HG03354 (cell line): ENCODE measurements at regions not wholly inside any gene's neighbourhood (a gene's known extent, or its start where the extent isn't known, plus 50 kb on each side); places are given as distances from the start of the nearest gene placed in this dataset.

Experiments used
- ATAC-seq: cut with Tn5 transposase; IDR thresholded peaks from one replicate; pipeline ENCODE4 v1.9.1; 2021; ENCODE audit warnings: mild to moderate bottlenecking; ENCODE audit not compliant: unreplicated experiment, poor library complexity, severe bottlenecking

- no peak for ATAC-seq
These were observed 86.9 kb downstream of the FGF9 start for GRCh38 chr13:21757763-21758162.

GRCh38 chr13:21758441-21758840 lies 87.6 kb downstream of the FGF9 start:
- ATAC-seq, result no peak

GRCh38 chr13:21759463-21759862 lies 88.6 kb downstream of the FGF9 start:
- no peak for ATAC-seq

GRCh38 chr13:21759911-21760310 lies 89.0 kb downstream of the FGF9 start:
- ATAC-seq, result no peak

- ATAC-seq, result no peak
These were observed 90.9 kb downstream of the FGF9 start for GRCh38 chr13:21761770-21762169.

- ATAC-seq, result no peak
These were observed 91.6 kb downstream of the FGF9 start for GRCh38 chr13:21762512-21762911.

GRCh38 chr13:21767032-21767431 lies 96.2 kb downstream of the FGF9 start:
- ATAC-seq, result no peak

- ATAC-seq, result no peak
These were observed 100.2 kb downstream of the FGF9 start for GRCh38 chr13:21771075-21771474.

- no peak for ATAC-seq
These were observed 106.3 kb downstream of the FGF9 start for GRCh38 chr13:21777166-21777565.

GRCh38 chr13:21777813-21778212 lies 106.9 kb downstream of the FGF9 start:
- no peak for ATAC-seq

- ATAC-seq, result no peak
These were observed 111.9 kb downstream of the FGF9 start for GRCh38 chr13:21782736-21783135.

- no peak for ATAC-seq
These were observed 115.1 kb downstream of the FGF9 start for GRCh38 chr13:21785990-21786389.

GRCh38 chr13:21796066-21796465 lies 125.2 kb downstream of the FGF9 start:
- no peak for ATAC-seq

GRCh38 chr13:21796775-21797514 lies 126.1 kb downstream of the FGF9 start:
- no peak for ATAC-seq

- no peak for ATAC-seq
These were observed 126.9 kb downstream of the FGF9 start for GRCh38 chr13:21797736-21798135.

GRCh38 chr13:21798181-21798580 lies 127.3 kb downstream of the FGF9 start:
- ATAC-seq, result no peak

GRCh38 chr13:21799671-21800070 lies 128.8 kb downstream of the FGF9 start:
- ATAC-seq, result no peak

- no peak for ATAC-seq
These were observed 130.2 kb downstream of the FGF9 start for GRCh38 chr13:21800837-21801616.

- no peak for ATAC-seq
These were observed 134.9 kb downstream of the FGF9 start for GRCh38 chr13:21805733-21806132.

- ATAC-seq, result no peak
These were observed 141.3 kb downstream of the FGF9 start for GRCh38 chr13:21812192-21812626.

GRCh38 chr13:21813110-21813509 lies 142.2 kb downstream of the FGF9 start:
- ATAC-seq, result no peak
